ENCODE measurements at regions not wholly inside any gene's neighbourhood (a gene's known extent, or its start where the extent isn't known, plus 50 kb on each side); places are given as distances from the start of the nearest gene placed in this dataset.
"Not testable (repeated sequence)": the region's sequence is repeated elsewhere in the genome, so short reads cannot be mapped to it uniquely, and the experiment has no call there.

DNA sequence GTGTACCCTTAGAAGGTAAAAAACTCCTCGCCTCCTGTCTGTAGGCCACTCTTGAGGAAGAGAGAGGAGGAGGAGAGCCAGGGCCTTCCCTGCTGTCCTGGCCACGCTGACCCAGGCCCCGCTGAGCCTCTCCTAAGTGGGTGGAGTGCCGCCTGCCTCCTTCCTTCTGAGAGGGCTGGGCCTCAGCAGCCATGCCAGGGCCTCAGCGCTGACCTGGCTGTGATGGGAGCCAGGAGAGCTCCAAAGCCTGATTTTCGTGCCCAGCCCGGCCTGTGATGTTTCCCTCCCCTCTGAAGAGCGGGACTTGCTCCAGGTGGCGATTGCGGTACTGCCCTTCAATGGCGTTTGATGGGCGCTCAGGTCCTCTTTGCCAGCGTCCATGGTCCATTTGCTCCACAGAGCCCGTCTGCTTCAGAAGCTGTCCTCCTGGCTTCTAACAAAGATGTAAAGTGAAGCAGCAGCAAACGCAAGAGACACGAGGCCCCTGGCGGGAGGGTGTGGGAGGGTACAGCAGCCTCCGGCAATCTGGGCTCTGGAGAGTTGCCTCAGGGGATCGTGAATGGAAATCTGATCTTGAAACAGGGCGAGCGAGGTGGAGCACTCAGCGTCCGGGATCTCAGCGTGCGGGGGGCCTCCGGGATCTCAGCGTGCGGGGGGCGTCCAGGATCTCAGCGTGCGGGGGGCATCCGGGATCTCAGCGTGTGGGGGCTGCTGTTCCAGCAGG, 93.5 kb downstream of the NPIPB11 start:
- DNase-seq (ENCODE audit: low read depth, low spot score) = no peak
- H3K27ac ChIP-seq = no peak overlapping the region

DNA sequence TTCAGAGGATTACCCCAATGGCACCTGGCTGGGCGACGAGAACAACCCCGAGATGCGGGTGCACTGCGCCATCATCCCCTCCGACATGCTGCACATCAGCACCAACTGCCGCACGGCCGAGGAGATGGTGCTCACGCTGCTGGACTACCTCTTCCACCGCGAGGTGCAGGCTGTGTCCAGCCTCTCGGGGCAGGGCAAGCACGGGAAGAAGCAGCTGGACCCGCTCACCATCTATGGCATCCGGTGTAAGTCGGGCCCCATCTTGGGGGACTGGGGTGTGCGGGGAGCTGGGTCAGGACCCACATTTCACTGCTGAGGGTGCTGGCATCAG, 94.2 kb downstream of the NPIPB11 start:
- DNase-seq (ENCODE audit: low read depth, low spot score); H3K27ac ChIP-seq: not testable (repeated sequence)

DNA sequence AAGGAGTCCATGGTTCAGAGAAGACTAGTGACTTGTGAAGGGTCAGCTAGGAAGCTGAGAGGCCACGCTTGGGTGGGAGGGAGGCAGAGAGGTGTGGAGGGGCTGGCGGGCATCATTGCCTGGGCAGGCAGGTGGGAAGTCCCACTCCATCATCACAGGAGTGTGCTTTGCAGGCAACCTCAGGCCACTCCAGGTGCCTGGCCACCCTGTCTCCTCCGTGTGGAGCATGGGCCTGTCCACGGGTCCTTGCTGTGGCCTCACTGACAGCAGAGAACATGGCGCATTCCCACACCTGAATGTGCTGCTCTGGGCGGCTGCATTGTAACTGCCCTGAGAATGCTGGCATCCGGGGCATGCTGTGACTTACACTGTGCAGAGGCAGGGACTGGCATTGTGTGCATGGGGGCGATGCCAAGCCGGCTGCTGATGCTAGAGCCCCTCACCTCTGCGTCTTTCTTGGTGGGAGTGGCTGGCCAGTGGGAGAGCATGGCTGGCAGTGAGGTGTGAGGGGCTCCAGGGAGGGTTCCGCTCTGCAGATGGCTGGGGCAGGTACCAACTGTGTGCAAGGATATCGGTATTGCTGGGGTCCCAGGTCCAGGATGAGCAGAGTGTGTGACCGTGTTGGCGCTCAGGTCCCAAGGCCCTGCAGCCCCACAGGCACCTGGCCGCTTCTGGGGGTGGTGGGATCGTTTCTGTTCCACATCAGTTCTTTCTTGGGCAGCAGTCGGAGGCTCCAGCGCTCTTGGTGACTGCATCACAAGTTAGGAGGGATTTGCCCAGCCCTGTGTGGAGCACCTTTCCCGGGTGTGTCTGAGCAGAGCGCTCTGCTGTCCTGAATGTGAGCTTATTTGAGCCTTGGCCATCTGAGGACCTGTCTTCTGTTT, 94.8 kb downstream of the NPIPB11 start:
- no peak for DNase-seq (ENCODE audit: low read depth, low spot score)
- no peak overlapping the region for H3K27ac ChIP-seq

DNA sequence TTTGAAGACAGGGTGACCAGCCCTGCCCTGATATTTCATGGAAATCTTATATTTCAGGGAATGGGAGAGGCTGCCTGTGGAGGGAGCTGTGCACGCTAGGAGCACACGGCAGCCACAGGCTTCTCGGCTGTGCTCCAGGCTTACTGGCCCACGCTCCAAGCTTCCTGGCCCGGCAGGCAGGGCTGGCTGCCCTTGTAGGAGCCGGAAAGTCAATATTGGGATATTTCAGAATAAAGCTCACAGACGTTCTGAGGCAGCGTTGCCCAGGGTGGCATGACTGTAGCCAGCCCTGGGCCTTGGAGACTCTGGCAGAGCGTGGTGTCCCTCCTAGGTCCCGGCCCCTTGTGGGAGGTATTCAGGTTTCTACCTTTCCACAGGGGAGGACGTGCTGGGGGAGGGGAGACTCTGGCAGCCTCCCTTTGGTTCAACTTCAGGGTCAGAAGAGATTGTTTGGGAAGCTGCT, 95.6 kb downstream of the NPIPB11 start:
- no peak overlapping the region for H3K27ac ChIP-seq
- DNase-seq (ENCODE audit: low read depth, low spot score) = no peak

DNA sequence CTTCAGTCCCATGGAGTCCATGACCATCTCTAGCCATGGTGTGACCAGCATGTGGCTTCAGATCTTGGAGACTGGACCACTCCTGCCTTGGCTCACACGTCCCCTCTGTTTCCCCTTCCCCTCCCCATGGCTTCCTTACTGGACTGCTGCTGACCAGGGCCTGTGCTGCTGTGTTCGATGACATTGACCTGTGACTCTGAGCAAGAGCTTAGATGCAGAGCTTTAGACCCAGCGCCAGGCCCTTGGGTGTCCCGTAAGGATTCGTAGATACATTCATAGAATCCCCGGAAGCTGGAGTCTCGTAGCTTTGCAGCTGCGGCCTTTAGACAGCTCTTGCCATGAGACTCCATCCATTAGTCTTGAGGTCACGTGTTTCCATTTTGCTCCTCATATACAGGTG, 96.3 kb downstream of the NPIPB11 start:
- not testable (repeated sequence) for DNase-seq (ENCODE audit: low read depth, low spot score); H3K27ac ChIP-seq

DNA sequence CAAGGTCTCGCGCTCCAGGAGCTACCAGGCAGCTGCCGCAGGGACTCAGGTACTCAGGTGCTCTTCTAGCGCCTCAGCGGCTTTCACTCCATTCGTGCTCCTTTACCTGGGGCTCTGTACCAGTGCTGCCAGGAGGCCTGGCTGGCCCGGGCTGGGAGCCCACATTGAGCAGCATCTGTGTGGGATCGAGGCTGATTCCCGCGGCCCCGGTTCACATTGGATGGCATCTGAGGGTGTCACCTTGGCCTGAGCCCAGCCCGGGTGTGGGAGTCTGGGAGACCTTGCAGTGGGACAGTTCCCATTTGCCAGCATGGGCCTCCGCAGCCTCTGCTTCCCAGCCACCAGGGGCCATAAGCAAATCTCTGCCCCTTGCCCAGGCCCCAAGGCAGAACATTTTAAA, 96.9 kb downstream of the NPIPB11 start:
- not testable (repeated sequence) for DNase-seq (ENCODE audit: low read depth, low spot score); H3K27ac ChIP-seq

DNA sequence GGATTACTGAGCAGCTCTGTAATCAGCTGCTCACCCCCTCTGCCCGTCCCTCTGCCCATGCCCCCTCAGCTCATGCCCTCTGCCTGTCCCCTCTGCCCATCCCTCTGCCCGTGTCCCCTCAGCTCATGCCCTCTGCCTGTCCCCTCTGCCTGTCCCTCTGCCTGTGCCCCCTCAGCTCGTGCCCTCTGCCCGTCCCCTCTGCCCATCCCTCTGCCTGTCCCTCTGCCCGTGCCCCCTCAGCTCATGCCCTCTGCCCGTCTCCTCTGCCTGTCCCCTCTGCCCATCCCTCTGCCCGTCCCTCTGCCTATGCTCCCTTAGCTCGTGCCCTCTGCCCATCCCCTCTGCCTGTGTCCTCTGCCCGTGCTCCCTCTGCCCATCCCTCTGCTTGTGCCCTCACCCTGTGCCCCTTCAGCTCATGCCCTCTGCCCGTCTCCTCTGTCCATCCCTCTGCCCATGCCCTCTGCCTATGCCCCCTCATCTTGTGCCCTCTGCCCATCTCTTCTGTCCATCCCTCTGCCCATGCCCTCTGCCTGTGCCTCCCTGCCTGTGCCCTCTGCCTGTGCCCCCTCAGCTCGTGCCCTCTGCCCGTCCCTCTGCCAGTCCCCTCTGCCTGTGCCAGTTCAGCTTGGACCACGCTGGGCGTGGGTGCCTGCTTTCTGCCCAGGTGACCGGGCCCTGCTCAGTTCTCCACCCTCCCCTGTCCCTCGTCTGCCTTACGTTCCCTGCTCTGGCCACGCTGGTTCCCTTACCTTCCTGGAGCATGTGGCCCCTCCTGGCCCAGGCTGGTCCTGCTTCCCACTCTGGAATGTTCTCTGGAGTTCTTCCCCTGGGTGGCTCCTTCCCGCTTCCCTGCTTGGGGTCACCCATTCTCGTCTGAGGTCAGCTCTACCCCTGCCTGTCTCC, 97.6 kb downstream of the NPIPB11 start:
- DNase-seq (ENCODE audit: low read depth, low spot score) = no peak
- H3K27ac ChIP-seq = no peak overlapping the region

DNA sequence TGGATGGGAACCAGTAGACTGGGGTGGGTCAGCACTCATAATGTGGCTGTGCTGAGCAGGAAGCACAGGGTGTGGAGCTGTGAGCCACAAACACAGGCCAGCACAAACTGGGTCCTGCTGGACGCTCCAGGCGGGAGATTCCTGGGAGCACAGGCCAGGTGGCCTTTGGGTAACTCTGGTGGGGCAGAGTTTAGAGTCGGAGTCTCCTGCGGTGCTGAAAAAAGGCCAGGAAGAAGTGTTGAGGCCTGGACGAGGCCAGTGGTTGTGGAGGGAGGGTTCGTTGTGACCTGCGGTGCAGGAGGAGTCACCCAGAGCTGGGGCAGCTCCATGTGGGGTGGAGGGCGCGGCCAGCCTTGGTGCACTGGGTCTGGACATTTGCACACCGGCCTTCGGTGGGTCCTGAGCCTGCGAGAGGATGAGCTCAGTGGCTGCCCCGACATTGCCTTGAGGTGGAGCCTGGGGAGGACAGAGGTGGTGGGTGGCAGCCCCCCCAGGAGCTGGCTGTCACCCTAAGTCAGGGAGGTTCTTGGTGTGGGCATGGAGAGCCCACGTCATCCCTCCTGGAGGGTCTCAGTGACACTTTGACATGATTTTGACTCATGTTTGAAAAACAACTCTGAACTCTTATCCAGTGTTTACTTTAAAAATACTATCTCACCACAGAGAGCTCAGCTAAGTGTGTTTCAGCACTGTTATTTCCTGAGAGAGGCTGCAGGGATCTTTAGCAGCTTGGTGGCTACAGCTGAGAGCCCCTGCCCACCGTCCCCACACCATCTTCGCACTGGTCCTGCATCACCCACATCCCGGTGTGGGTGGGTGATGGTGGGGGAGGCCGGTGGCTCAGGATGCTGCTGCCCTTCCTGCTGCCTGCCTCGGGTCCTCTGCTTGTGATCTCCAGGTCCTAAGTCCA, 98.7 kb downstream of the NPIPB11 start:
- H3K27ac ChIP-seq = no peak overlapping the region
- no peak for DNase-seq (ENCODE audit: low read depth, low spot score)

DNA sequence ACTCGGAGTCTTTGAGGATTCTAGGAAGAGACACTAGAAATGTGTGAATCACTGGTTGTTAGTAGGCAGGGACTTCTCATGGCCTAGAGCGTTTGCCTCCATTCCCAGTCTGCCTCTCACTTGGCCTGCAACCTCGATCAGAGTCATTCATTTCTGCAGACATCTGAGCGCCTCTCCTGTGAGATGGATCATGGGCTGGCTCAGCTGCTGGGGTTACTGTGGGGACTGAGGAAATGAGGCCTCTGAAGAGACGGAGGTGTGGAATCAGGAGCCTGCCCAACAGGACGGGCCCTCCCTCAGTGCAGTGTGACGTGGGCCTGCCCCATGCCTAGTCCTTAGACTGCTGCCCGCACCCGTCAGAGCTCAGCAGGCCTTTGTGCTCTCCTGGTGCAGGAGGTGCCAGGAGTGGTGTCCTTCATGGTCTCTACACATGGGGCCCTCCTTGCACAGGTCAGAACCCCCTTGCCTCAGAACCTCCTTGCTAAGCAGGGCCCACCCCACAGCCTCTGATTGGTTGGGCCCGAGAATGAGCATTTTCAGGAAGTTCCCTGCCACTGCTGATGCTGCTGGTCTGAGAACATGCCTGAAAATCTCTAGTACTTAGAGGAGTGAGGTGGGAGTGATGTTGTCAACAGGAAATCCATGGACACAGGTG, 99.4 kb downstream of the NPIPB11 start:
- no peak overlapping the region for H3K27ac ChIP-seq
- DNase-seq (ENCODE audit: low read depth, low spot score) = no peak

DNA sequence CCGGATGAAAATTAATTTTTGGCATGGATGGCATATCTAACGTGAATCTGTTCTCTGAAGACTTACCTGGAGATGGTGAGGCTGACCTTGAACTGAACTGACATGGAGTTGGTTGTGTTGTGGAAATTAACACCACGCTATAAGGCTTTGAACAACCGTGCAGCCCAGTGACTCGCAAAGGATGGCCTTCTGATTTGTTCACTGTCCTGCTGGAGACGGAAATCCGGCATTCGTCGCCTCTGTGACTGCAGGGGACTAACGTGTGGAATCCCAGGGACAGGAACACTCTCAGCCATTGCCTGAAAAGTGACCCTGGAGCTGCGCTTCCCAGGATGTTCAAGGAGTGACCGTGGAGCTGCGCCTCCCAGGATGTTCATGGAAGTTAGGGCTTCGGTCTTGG, 100.3 kb downstream of the NPIPB11 start:
- no peak for DNase-seq (ENCODE audit: low read depth, low spot score)
- no peak overlapping the region for H3K27ac ChIP-seq

DNA sequence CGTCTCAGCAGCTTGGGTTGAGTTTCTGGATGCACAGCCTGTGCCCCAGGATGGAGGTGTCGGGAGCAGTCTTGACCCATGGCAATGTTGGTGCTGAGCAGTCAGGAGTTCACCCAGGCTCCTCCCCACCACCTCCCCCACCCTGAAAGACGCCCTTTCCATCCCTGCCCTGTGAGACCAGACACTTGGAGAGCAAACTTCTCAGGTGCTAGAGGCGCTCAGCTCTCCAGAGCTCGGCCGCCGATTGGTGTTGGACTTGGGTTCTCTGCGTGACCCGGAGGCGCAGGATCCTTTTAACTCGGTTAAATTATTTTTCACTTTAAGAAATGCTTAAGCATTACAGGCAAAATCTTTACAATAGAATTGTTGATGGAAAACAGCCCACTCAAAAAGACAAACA, 101.5 kb downstream of the NPIPB11 start:
- H3K27ac ChIP-seq = not testable (repeated sequence)

DNA sequence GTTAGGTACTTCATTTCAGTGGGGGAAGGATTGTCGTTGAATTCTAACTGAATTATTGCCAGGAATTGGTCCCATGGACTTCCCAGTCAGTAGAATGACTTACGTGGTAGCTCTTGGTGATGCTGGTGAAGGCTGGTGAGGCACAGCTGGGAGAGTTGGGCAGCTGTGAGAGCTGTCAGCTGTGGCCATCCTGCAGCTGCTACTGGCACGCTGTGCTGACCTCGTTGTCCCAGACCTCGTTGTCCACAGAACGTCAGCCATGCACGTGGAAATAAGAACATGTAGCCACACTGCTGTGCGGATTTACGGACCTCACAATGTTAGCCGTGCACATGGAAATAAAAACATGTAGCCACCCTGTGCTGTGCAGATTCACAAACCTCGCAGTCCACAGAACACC, 102.3 kb downstream of the NPIPB11 start:
- no peak for DNase-seq (ENCODE audit: low read depth, low spot score)
- no peak overlapping the region for H3K27ac ChIP-seq

More for the DNA sequence above, 101.5 kb downstream of the NPIPB11 start:
- not testable (repeated sequence) for DNase-seq (ENCODE audit: low read depth, low spot score)

DNA sequence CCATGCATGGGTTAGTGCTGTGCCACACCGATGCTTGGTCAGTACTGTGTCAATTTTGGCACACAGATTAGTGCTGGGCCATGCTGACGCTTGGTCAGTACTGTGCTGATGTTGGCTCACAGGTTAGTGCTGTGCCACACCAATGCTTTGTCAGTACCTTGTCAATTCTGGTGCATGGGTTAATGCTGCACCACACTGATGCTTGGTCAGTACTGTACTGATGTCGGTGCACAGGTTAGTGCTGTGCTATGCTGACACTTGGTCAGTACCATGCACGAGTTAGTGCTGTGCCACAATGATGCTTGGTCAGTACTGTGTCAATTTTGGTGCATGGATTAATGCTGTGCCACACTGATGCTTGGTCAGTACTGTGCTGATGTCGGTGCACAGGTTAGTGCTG, 103.0 kb downstream of the NPIPB11 start:
- no peak for DNase-seq (ENCODE audit: low read depth, low spot score)
- H3K27ac ChIP-seq = no peak overlapping the region

DNA sequence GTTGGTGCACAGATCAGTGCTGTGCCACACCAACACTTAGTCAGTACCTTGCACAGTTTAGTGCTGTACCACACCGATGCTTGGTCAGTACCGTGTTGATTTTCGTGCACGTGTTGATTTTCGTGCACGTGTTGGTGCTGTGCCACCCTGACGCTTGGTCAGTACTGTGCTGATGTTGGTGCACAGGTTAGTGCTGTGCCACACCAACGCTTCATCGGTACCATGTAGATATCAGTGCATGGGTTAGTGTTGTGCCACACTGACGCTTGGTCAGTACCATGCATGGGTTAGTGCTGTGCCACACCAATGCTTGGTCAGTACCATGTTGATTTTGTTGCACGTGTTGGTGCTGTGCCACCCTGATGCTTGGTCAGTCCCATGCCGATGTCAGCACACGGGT, 103.5 kb downstream of the NPIPB11 start:
- H3K27ac ChIP-seq = no peak overlapping the region
- no peak for DNase-seq (ENCODE audit: low read depth, low spot score)

DNA sequence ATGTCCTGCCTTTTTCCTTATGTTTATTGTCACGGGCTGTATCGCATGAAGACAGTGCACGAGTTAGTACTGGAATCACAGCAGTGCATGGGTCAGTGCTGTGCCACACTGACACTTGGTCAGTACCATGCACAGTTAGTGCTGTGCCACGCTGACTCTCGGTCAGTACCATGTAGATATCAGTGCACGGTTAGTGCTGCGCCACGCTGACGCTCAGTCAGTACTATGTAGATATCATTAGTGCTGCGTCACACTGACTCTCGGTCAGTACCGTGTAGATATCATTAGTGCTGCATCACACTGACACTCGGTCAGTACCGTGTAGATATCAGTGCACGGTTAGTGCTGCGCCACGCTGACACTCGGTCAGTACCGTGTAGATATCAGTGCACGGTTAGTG, 104.1 kb downstream of the NPIPB11 start:
- H3K27ac ChIP-seq; DNase-seq (ENCODE audit: low read depth, low spot score): not testable (repeated sequence)

DNA sequence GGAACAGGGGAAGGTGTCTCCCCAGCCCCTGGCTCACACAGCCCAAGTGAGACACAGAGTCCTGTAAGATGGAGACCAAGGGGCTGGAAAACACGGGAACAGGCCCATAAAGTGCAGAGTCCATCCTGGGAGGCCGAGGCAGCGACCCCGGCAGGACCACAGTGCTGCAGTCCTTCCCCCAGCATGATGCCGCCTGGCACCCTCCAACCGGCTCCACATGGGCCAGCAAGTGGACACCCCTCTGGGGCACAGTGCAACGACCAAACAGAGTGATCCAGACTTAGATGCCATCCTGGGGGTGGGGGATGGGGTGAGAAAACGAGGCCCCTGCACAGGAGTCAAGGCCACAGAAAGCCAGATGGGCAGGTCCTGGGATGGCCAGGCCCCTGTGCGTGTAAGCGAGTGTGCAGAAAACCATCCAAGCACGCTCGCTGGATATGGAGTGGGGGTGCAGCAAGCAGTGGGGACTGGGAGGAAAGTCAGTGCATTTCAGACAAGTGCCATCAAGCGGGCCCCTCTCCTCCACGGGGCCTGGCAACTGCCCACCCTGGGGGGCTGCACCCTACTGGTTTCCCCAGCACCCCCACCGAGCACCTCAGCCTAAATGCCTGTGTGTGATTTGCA, 104.7 kb downstream of the NPIPB11 start:
- not testable (repeated sequence) for DNase-seq (ENCODE audit: low read depth, low spot score); H3K27ac ChIP-seq

DNA sequence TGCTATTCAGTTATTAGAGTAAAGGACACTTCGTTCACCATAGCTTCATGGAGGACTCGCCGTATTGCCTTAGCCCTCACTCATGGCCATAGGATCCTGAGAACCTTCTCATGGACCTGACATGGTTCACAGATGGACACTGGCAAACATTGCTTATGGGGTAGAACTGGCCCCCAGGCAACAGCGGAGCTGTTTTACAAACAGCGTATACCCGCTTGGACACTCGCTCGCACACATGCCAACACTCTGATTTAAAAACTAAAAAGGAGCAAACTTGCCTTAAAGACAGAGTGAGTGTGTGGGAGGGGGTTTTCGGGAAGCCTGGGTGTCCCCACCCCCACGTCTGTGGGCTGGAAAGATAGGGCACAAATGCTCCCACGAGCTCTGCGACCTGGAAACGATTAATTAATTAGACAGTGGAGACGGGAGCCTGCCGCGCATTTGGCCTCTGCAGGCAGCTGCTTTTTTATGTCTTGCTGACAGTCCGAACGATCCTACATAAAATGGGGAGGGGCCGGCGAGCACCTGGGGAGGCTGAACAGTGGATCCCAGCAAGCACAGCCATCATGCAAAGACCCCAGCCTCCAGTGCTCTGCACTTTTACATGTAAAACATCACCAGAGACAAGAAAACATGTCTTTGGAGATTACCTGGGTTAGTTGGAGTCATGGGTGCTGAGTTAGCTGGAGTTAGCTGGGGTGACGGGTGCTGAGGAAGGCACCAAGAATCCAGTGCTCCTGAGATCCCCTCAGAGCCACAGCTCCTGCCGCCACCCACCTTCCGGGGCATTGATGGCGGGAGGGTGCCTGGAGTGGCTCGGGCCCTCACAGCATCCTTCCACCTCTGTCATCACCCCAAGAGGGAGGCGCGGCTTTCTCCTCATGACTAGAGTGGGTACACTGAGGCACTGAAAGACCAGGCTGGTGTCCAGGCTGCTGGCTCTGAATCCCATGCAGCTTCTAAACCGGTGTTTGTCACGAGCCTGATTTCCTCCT, 105.7 kb downstream of the NPIPB11 start:
- not testable (repeated sequence) for H3K27ac ChIP-seq; DNase-seq (ENCODE audit: low read depth, low spot score)

Data from epithelial cell of prostate (primary cell).